ENCODE measurements at regions not wholly inside any gene's neighbourhood (a gene's known extent, or its start where the extent isn't known, plus 50 kb on each side); places are given as distances from the start of the nearest gene placed in this dataset.
A peak's percentile ranks its signal among the peaks of the same experiment; 100 is the strongest.

- no peak overlapping the region for H3K27ac Mint-ChIP-seq
- no peaks in the 10 kb centered on the region for H3K27me3 Mint-ChIP-seq (ENCODE audit: low read depth)
- no peak overlapping the region for H3K4me3 Mint-ChIP-seq
- H3K4me1 Mint-ChIP-seq, result no peaks in the 10 kb centered on the region
- peaks cover 7% of the 10 kb centered on the region for H3K36me3 Mint-ChIP-seq
- DNase-seq (ENCODE audit: low spot score in 2 of 2, unreplicated experiment in 2 of 2), result no peak
- no peak for TF ChIP-seq CTCF (IDR thresholded peaks at IDR 0.05; ENCODE audit: unreplicated experiment)
- peaks cover 26% of the 10 kb centered on the region for H3K9me3 Mint-ChIP-seq
Measured at GRCh38 chr18:33517950-33518349, 60.1 kb upstream of the ASXL3 start.

- no peak for TF ChIP-seq CTCF (IDR thresholded peaks at IDR 0.05; ENCODE audit: unreplicated experiment)
- peaks cover 44% of the 10 kb centered on the region for H3K9me3 Mint-ChIP-seq
- H3K36me3 Mint-ChIP-seq, result peaks cover 13% of the 10 kb centered on the region
Measured at GRCh38 chr18:33513027-33513426, 65.0 kb upstream of the ASXL3 start.

GRCh38 chr18:33507019-33507418 lies 66.5 kb upstream of the CCDC178 start:
- no peak overlapping the region for H3K4me3 Mint-ChIP-seq
- peaks cover 33% of the 10 kb centered on the region for H3K9me3 Mint-ChIP-seq
- no peak for TF ChIP-seq CTCF (IDR thresholded peaks at IDR 0.05; ENCODE audit: unreplicated experiment)
- peaks cover 8% of the 10 kb centered on the region for H3K36me3 Mint-ChIP-seq
- H3K4me1 Mint-ChIP-seq, result no peaks in the 10 kb centered on the region
- no peak for DNase-seq (ENCODE audit: low spot score in 2 of 2, unreplicated experiment in 2 of 2)
- H3K27ac Mint-ChIP-seq, result no peak overlapping the region
- H3K27me3 Mint-ChIP-seq (ENCODE audit: low read depth), result no peaks in the 10 kb centered on the region

More at GRCh38 chr18:33513027-33513426, 65.0 kb upstream of the ASXL3 start:
- DNase-seq (ENCODE audit: low spot score in 2 of 2, unreplicated experiment in 2 of 2), result no peak
- H3K4me1 Mint-ChIP-seq, result no peaks in the 10 kb centered on the region
- H3K27ac Mint-ChIP-seq, result no peak overlapping the region
- H3K27me3 Mint-ChIP-seq (ENCODE audit: low read depth), result no peaks in the 10 kb centered on the region
- no peak overlapping the region for H3K4me3 Mint-ChIP-seq

- Mint-ChIP-seq H3K36me3 (peaks cover 5% of the 10 kb centered on the region), H3K27me3 (ENCODE audit: low read depth) (no peaks in the 10 kb centered on the region), H3K27ac (no peak overlapping the region), H3K9me3 (peaks cover 22% of the 10 kb centered on the region), H3K4me3 (no peak overlapping the region), H3K4me1 (peaks cover 1% of the 10 kb centered on the region)
- TF ChIP-seq CTCF (IDR thresholded peaks at IDR 0.05; ENCODE audit: unreplicated experiment), result no peak
- no peak for DNase-seq (ENCODE audit: low spot score in 2 of 2, unreplicated experiment in 2 of 2)
Measured at GRCh38 chr18:33505798-33506197, 65.3 kb upstream of the CCDC178 start.

GRCh38 chr18:33505297-33505696 lies 64.8 kb upstream of the CCDC178 start:
- H3K27ac Mint-ChIP-seq, result no peak overlapping the region
- peaks cover 1% of the 10 kb centered on the region for H3K4me1 Mint-ChIP-seq
- peaks cover 22% of the 10 kb centered on the region for H3K9me3 Mint-ChIP-seq
- H3K27me3 Mint-ChIP-seq (ENCODE audit: low read depth), result no peaks in the 10 kb centered on the region
- H3K36me3 Mint-ChIP-seq, result peaks cover 5% of the 10 kb centered on the region
- DNase-seq (ENCODE audit: low spot score in 2 of 2, unreplicated experiment in 2 of 2), result no peak
- no peak overlapping the region for H3K4me3 Mint-ChIP-seq
- TF ChIP-seq CTCF (IDR thresholded peaks at IDR 0.05; ENCODE audit: unreplicated experiment), result no peak

GRCh38 chr18:33495278-33495677 lies 54.8 kb upstream of the CCDC178 start:
- no peaks in the 10 kb centered on the region for H3K27me3 Mint-ChIP-seq (ENCODE audit: low read depth)

More at GRCh38 chr18:33495278-33495677, 54.8 kb upstream of the CCDC178 start:
- peaks cover 4% of the 10 kb centered on the region for H3K9me3 Mint-ChIP-seq
- no peak for TF ChIP-seq CTCF (IDR thresholded peaks at IDR 0.05; ENCODE audit: unreplicated experiment)
- DNase-seq (ENCODE audit: low spot score in 2 of 2, unreplicated experiment in 2 of 2), result peak in 1 of 2 experiments; percentile 41
- no peak overlapping the region for H3K4me3 Mint-ChIP-seq
- peaks cover 47% of the 10 kb centered on the region for H3K4me1 Mint-ChIP-seq
- no peak overlapping the region for H3K27ac Mint-ChIP-seq
- no peaks in the 10 kb centered on the region for H3K36me3 Mint-ChIP-seq

Data from mesothelial cell of epicardium (in vitro differentiated cells).